ENCODE measurements at regions not wholly inside any gene's neighbourhood (a gene's known extent, or its start where the extent isn't known, plus 50 kb on each side); places are given as distances from the start of the nearest gene placed in this dataset.

DNA sequence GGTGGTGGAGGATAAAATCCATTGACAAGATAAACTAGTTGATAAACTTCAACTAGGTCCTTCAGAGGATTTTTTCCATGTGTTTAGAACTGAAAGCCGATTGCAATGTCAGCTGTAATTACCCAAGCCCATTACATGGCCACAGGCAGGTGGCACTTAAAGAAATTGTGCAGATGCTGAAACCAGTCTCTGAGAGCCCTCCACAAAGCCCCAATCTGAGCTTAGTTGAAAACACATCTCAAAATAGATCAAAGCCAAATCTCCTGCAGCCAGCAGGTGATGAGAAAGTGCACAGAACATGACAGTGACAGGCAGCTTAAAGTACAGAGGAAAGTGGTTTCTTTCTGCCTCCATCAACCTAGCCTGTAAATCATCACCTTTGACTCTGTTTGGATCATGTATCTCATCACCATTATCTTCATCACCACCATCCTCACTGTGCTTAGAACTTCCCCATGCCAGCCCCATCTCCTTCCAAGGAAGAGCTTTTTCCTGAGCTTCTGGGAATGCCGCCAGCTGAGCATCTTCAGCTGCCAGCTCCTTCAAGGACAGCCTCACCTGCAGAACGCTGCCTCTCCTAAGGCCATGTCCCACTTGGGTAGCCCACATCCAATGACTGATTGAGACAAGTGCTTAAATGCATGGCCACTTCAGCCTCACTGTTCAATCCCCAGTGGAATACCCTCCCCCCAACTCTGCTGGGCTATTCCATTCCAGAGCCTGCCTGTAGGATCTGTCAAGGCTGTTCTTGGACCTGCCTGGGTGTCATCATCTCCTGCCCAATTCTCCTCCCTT, 219.5 kb upstream of the TMEM132C start:
- DNase-seq = no peak

DNA sequence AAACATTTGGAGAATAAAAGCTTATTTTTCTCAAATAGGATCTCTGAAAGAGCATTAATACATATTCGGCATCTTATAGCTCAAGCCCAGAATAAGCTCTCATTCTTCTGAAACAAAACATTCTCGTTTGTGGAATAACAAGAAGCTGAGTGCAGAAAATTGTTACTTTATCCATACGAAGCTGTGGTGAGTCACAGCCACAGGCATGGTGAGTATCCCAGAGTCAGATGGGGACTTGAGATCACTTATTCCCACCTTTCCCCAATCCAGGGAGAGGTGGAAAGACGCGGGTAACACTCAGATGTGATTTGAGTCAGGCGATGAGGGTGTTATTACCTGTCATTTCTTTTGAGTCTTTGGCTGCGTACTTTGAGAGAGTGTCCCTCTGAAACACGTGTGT, 214.6 kb upstream of the TMEM132C start:
- no peak for DNase-seq

DNA sequence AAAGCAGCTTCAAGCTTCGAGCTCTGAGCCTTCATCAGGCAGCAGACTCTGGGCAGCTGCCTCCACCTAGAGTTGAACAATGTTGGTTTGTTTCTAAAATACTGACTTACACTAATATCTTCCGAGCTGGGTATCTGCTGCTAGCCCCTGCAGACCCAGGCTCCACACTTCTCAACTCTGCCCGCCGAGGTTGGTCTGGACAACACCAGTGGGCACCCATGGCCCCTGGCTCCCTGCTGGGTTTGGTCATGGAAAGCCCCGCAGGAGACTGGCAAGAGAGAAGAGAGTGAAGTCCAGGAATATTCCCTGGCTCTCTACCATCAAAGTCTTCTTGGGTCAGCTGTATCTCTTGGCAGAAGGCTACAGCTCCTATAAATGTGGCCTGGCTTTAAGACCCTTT, 214.2 kb upstream of the TMEM132C start:
- no peak for DNase-seq

DNA sequence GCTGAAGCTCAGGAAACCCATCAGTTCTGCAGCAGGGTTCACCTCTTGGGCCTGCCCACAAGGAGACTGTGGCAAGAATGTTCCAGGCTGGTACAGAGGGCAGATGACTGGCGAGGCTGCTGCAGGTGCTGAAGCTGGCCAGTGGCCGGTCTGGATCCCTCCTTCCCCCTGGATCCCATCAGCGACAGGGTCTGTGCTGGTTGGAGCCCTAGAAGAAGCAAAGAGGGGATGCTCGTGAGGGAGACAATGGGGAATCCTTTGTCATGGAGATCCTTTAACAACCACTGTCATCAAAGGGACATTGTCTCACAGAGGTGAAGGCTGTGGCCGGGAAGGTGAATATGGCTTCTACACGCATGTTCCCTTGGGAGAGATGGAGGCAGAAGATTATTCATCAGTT, 211.4 kb upstream of the TMEM132C start:
- DNase-seq = no peak

DNA sequence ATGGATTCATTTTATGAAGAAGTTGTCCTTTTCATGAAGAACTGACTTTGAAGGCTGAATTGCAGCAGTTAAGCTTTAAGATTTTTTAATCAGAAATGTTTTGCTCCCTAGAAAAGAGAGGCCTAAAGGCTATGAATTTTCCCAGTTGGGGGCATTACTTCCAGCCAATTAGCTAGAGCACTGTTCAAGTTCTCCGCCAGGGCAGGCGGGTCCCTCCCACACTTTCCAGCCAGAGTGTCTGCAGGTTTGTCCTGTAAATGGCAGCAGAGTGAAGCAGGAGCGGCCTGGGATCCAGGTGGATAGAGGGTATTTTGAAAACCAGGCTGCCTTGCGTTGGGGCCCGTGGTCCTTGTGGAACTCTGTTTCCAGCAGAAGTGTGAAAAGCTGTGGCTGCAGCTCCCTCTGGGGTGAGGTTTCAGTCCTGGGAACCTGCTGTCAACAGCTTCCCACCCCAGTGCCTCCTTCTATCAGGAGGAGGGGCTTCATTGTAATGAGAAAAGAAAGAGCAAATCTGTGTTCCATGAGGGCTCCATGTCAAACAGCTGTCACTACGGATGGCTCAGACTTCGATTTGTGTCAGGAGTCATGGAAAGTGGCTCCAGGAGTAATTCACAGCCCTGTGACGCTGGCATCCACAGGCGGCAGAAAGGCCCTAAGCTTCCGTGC, 210.7 kb upstream of the TMEM132C start:
- no peak for DNase-seq

DNA sequence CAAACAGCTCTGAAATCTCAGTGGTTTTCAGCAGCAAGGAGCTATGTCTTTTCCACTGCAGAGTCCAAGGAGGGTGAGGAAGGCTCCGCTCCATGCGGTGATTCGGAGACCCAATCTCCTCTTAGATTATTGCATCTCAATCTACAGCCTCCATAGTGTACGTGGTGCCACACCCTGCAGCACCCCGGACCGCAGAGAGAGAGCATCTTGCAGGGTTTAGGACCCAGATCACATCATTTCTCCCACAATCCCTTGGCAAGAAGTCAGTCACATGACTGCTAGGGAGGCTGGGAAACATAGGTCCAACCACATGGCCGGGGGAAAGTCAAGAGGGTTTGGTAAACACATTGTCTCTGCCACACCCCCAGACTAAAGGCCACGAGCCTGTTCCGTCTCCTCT, 209.4 kb upstream of the TMEM132C start:
- DNase-seq = no peak

DNA sequence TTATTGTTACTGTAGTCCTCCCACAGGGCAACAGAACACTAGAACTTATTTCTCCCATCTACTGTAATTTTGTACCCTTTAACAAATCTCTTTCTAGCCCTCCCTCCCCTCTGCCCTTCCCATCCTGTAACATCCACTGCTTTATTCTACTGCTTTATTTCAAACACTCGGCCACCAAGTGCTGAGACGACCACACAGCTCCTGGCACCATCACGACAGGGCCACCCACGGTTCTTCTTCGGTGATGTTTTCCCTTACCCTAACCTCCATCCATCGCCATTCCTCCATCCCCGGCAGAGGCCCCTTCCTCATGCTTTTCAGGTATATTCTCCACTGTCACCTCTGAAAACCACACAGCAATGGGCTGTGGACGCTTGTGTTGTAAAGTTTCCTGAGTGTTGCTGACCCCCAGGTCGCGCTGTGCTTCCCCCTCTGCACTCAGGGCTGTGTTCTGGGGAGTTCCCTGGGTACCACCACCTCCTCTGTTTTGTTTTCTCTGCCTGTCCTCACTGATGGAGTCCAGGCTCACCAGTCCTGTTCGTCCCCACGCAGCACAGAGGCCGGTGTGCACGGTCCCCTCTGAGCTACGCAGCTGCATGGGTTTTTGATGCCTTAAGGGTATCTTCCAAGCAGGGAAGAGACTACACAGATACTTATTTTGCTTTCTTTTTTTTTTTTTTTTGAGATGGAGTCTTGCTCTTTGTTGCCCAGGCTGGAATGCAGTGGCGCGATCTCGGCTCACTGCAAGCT, 207.2 kb upstream of the TMEM132C start:
- no peak for DNase-seq

DNA sequence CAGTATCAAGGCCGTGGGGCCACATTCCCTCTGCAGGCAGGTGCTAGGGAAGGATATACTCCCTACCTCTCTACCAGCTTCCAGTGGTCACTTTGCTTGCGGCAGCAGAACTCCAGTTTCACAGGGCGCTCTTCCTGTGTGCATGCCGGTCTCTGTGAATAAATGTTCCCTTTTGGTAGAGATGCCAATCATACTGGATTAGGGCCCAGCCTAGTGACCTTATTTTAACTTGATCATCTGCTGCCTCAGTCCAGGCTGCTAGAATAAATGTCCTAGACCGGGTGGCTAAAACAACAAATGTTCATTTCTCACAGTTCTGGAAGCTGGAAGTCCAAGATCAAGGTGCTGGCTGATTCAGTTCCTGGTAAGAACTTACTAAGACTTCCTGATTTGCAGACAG, 198.8 kb upstream of the TMEM132C start:
- no peak for DNase-seq

DNA sequence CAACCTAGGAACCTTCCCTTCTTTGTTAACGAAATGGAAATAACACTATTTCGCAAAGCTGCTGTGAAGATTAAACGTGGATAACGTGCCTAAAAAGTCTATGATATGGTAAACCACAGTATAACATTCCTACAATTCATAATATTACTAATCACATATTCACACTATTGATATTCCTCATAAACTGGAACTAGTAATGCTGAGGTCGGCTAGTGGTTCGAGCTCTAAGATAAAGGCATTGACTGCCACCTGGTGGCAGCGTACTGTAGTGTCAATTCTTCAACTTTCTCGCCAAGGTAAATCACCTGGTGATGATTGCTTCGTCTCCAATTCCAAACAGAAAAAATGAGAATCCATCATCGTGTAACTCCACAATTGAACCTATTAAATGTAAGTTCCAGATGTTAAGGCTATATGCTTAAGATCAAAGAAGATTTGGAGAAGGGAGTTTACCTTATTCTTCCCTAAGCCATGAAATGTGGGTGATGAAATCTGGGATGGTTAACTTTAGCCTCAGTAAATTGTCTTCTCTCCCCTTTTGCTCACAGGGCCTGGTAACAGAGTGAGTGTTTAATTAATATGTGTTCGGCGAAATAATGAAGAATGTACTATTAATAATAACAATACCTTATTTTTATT, 197.5 kb upstream of the TMEM132C start:
- DNase-seq = peak; percentile 36

DNA sequence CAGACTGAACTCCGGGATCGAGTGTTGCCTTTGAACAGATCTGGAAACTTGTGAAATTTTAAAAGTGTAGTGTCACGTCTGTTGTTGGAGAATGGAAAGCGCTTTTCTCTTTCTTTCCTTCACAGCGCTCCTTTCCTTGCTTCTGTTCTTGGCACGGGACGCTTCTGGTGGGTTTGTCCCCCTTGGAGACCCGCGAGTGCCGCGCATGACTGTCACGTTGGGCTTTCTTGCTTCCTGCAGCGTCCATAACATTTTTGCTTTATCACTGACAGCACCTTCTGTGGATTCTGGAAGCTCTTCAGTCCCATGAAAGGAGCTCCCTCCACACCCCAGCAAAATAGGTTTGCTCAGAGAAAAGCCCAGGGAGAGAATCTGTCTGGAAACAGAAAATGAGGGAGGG, 193.0 kb upstream of the TMEM132C start:
- DNase-seq = no peak

DNA sequence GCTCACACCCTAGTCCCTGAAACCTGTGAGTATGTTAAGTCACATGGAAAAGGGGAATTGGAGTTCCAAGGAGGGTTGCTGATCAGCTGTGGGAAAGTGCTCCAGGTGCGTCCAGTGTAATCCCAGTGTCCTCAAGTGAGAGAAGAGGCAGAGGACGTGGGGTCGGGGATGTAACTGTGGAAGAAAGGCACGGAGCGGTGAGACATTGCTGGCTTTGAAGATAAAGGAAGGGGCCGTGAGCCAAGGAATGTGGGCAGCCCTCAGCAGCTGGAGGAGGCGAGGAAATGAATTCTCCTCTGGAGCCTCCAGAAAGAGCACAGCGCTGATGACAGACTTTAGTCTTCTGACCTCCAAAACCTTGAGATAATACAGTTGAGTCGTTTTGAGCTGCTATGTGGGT, 191.6 kb upstream of the TMEM132C start:
- DNase-seq = no peak

DNA sequence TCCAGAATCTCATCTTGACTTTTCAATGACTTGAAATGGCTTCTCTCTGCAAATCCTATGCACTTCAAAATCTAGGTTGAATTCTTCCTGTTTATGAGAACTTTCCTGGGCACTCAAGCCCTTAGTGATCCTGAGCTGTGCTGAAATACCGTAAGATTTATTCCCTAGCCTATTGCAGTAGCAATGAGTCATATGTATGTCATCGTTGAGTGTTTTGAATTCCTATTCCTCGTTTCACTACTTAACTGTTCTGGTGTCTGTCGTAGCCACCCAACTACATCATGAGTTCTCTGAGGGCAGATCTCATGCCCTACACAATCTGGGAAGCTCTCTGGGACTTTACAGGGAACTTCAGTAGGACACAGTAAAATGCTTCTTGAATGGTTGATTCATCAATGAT, 190.8 kb upstream of the TMEM132C start:
- no peak for DNase-seq

DNA sequence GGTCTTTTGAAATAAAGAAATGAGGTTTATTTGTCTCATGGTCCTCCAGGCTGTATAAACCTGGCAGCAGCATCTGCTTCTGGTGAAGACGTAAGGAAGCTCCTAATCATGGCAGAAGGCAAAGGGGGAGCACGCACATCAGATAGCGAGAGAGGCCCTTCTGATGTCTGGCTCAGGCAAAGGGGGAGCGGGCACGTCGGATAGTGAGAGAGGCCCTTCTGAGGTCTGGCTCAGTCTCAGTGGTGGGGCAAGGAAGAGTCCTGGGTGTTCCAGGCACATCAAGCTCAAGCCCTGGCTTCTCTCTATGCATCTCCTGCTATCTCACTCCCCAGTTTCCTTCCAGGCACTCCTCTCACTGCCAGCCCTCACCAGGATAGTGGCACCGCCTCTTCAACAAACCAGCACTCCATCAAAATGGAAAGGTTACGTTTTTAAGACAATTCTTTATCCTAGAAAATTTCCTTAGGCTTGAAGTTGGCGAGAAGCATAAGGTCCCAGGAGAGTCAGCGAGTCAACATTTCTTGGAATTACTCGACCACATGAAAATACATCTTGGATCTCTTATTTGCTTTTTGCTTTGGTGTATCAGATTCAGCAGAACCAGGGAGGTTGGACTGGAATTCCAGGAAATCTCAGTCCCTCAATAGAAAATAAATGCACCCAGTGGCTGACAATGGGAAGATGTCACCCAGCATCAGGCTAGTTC, 189.6 kb upstream of the TMEM132C start:
- DNase-seq = no peak

DNA sequence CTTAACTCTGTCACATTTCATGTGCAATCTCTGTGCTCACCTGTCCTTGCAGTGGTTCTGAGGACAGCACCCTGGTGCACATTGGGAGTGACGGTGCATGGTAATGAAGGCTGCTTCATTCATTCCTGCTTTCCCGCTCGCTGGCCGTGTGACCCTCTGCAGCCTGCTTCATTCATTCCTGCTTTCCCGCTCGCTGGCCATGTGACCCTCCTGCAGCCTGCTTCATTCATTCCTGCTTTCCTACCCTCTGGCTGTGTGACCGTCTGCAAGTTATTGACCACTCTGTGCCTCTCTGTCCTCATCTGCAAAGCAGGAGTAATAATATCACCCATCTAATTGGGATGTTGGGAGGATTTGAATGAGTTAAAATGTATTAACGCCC, 189.1 kb upstream of the TMEM132C start:
- no peak for DNase-seq

DNA sequence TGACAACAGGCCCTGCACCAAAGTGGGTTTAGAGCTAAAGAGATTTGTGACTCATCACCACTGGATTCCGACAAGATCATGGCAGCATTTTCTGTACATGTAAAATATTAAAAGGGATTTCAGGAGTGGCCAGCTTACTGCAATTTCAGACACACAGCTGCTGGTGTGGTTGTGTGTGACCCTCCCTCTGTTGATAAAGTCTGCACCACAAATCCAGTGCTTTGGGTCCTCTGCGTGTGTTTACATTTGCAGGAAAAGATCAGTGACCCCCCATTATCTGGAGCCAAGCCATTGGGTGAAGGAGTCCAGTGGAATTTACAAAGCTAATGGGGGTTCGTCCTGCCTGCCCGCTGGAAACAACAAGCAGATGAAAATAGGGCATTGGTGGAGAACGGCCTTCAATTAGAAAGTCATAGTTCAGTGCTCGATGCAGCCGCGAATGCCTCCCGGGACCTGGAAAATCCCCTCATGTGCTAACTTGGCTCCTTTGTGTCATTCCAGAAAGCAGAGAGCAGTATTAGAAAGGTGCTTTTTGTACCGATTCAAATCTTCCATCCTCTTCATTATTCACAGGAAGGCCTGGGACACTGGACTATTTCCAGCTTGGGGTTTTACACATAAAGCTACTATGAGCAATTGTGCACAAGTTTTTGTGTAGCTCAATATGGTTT, 188.5 kb upstream of the TMEM132C start:
- peak; percentile 31 for DNase-seq

DNA sequence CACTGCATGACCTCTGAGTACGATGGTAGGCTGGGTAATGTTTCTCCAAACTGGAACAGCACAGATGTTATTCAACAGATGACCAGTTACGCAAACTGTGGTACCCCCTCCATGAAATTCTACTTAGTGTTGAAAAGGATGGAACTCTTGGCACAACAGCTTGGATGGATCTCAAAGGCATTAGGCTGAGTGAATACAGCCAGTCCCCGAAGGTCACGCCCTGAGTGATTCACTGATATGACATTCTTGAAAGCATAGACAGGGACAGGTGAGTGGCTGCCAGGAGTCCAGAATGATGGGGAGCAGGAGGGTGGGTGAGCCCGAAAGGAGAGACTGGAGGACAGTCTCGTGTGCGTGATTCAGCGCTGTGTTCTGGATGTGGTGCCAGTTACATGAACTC, 187.5 kb upstream of the TMEM132C start:
- DNase-seq = no peak

DNA sequence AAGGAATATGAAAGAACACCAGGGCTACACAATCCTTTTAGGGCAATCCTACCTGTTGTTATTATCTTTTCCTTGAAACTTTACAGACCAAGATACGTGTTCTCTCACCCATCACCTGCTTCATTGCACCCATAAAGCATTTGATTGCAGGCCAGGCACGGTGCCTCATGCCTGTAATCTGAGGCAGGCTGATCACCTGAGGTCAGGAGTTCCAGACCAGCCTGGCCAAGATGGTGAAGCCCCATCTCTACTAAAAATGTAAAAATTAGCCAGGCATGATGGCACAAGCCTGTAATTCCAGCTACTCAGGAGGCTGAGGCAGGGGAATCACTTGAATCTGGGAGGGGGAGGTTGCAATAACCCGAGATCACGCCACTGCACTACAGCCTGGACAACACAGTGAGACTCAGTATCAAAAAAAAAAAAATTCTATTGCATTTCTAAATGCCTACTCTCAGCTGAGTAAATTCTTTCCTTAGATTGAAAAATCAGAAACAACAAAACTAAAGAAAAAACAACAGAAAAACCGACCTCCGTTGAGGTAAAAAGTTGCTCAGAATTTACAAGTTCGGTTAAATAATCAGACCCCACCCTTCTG, 183.7 kb upstream of the TMEM132C start:
- DNase-seq = no peak

DNA sequence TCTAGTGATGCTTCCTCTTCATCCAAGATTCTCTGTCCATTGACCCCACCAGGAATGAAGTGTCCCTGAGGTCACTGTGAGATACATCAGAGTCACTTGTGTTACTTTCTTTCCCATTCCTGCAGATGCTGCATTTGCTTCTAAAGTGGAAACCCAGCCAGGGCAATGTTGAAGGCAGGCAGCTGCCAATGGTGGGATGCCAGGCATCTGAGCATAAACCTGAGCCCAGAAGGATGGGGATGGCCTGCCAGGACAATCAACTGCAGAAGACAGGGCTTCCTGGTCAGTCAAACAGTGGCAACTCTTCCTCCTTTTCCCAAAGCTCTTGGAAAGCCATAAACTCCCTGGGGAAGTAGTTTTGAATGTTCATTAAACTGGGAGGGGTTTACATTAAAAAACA, 178.0 kb upstream of the TMEM132C start:
- no peak for DNase-seq

DNA sequence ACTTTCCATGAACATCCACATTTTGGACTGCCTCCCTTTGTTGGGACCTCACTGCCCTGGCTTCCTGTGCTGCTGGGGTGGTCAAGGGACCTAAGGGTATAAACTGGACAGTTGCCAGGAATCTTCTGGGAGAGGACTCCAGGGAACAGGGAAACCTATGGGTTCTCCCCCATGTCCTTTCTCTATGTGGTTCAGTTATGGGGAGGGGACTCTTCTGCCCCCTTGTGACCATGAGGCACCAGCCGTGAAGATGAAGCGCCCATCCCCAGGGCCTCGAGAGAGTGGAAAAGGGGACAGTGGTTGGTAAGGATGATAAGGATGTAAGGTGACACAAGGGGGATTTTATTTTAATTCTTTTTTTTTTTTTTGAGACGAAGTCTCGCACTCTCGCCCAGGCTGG, 177.0 kb upstream of the TMEM132C start:
- DNase-seq = no peak

DNA sequence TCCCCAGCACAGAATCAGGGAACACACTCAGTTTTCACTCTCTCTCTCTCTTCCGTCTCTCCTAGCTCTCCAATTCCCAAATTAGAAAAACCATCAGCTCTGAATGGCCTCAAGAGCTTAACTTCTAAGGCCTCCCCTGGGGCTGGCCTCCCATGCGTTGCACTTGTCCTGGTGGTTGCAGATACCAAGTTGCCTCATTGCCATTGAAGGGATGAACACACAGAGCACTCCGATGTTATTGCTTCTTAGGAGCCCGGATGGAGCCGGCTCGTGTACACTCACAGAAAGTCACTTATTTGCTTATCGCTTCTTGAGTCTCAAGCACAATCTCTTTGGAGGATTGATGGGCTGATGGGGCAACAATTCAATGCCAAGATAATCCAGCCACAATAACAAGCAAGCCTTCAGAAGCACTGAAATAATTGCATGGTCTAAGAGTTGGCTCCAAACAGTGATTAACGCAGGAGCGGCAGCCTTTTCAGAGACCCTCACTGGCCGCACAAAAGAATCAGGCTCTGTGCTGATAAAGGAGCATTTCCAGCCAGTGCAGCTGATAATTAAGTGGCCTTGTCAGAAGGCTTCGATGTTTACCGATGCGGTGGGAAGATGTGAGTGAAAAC, 175.8 kb upstream of the TMEM132C start:
- DNase-seq = no peak

DNA sequence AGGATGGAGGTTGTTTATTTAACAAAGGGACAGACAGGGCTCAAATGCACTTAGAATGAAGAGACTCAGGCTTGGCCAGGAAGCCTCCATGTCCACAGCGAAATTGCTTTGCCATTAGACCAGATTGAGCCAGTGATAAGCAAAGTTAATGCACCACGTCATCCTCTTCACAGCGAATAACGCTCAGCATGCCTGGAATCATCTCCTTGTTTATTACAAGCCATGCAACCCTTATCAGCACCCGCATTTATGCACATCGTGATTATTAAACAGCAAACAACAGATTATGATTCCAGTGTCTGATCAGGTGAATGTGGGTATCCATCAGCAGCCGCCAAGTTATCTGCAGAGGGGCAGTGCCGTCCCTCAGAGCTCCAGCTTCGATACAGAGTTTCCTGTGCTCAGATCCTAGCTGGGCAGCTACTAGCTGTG, 175.0 kb upstream of the TMEM132C start:
- DNase-seq = no peak
